Pancreas (tissue), 10 donors: ENCODE measurements at regions not wholly inside any gene's neighbourhood (a gene's known extent, or its start where the extent isn't known, plus 50 kb on each side); places are given as distances from the start of the nearest gene placed in this dataset.
A peak's percentile ranks its signal among the peaks of the same experiment; 100 is the strongest.

ENCODE experiments used
- ATAC-seq, 4 donors: fragments of 200-7000 bp; cut with Tn5 transposase; one replicate each; pipeline versions ENCODE4 v1.8.0 to v1.9.1; 2020; ENCODE audit warnings: mild to moderate bottlenecking in 4 of 4, moderate library complexity in 4 of 4
- DNase-seq, 6 donors: peaks; one replicate each; pipeline ENCODE4 v3.0.0-alpha.2; 2020
- FAIRE-seq: peaks from 2 replicates; lab custom pipeline; 2012; peaks lifted over from hg19 to GRCh38; lab: Jason Lieb, UNC
- H3K27ac ChIP-seq, 4 donors: fragments of 200-600 bp; sonication (generic); 1 replicate in 3 of 4; 2 replicates in 1 of 4; pipeline versions ENCODE4 v1.5.0 to v1.8.0; 2020
- H3K27me3 ChIP-seq, 4 donors: fragments of 200-600 bp; one replicate each; pipeline ENCODE4 v1.8.0; 2021
- H3K36me3 ChIP-seq, 3 donors: fragments of 200-600 bp; sonication (generic) in 1 of 3; one replicate each; pipeline versions ENCODE4 v1.5.0 to v1.8.0; 2020 to 2021
- H3K4me1 ChIP-seq, 3 donors: fragments of 200-600 bp; one replicate each; pipeline ENCODE4 v1.8.0; 2021
- H3K4me3 ChIP-seq, 4 donors: fragments of 200-600 bp; sonication (generic) in 2 of 4; one replicate each; pipeline versions ENCODE4 v1.5.0 to v1.8.0; 2020 to 2021
- H3K9me3 ChIP-seq, 4 donors: fragments of 200-600 bp; one replicate each; pipeline ENCODE4 v1.8.0; 2021
- WGBS, 2 donors: extraction: QIAGEN DNeasy Blood & Tissue Kit; methylation state at CpG; one replicate each; pipeline ENCODE4 v1.1.7; 2013; 5-methylcytosine and 5-hydroxymethylcytosine counted together
- intact Hi-C, 3 donors: fragments of 100-400 bp; cut with DNase I; formaldehyde crosslinking; loops; one replicate each; pipeline versions ENCODE4 v1.11.1 to v1.14.2; 2022
- TF ChIP-seq, protein P1 (sequence below), 4 donors: fragments of 200-600 bp; sonication (generic) in 3 of 4; IDR thresholded peaks; one replicate each; pipeline versions ENCODE4 v1.5.0 to v1.8.0; 2021; ENCODE audit warnings: antibody characterized with exemption in 4 of 4
- donor health status: healthy with polysubstance abuse.
- donor health status: DM: no; HTN: no; CAD: no; lungs with moderate emphysema.
- donor health status: DM: no; HTN: no; CAD: no.
- donor health status: control.
- donor health status: control.
- donor health status: Bipolar disorder and iron deficiency.
- donor health status: DM: yes; HTN: yes; CAD: no.
- donor health status: DM: no; HTN: no; CAD: no.
- donor health status: DM: no; HTN: no; CAD: no.
- donor health status: DM: yes; HTN: yes; CAD: no.

- H3K27me3 ChIP-seq: no peaks in the 10 kb centered on the region
- H3K36me3 ChIP-seq: no peaks in the 10 kb centered on the region
- peaks cover 0 to 5% (median 0%) of the 10 kb centered on the region in 3 donors for H3K4me1 ChIP-seq
- intact Hi-C loops: no loop called here
- ATAC-seq (no peak), DNase-seq (no peak), FAIRE-seq (peak; percentile 43)
- TF ChIP-seq, protein P1, sequence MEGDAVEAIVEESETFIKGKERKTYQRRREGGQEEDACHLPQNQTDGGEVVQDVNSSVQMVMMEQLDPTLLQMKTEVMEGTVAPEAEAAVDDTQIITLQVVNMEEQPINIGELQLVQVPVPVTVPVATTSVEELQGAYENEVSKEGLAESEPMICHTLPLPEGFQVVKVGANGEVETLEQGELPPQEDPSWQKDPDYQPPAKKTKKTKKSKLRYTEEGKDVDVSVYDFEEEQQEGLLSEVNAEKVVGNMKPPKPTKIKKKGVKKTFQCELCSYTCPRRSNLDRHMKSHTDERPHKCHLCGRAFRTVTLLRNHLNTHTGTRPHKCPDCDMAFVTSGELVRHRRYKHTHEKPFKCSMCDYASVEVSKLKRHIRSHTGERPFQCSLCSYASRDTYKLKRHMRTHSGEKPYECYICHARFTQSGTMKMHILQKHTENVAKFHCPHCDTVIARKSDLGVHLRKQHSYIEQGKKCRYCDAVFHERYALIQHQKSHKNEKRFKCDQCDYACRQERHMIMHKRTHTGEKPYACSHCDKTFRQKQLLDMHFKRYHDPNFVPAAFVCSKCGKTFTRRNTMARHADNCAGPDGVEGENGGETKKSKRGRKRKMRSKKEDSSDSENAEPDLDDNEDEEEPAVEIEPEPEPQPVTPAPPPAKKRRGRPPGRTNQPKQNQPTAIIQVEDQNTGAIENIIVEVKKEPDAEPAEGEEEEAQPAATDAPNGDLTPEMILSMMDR (IDR thresholded peaks at IDR 0.05): no peak
- no peak overlapping the region for H3K4me3 ChIP-seq
- no peaks in the 10 kb centered on the region for H3K9me3 ChIP-seq
- H3K27ac ChIP-seq: no peak overlapping the region
These were observed 170.6 kb downstream of the LTN1 start for GRCh38 chr21:28822123-28822399.

DNA sequence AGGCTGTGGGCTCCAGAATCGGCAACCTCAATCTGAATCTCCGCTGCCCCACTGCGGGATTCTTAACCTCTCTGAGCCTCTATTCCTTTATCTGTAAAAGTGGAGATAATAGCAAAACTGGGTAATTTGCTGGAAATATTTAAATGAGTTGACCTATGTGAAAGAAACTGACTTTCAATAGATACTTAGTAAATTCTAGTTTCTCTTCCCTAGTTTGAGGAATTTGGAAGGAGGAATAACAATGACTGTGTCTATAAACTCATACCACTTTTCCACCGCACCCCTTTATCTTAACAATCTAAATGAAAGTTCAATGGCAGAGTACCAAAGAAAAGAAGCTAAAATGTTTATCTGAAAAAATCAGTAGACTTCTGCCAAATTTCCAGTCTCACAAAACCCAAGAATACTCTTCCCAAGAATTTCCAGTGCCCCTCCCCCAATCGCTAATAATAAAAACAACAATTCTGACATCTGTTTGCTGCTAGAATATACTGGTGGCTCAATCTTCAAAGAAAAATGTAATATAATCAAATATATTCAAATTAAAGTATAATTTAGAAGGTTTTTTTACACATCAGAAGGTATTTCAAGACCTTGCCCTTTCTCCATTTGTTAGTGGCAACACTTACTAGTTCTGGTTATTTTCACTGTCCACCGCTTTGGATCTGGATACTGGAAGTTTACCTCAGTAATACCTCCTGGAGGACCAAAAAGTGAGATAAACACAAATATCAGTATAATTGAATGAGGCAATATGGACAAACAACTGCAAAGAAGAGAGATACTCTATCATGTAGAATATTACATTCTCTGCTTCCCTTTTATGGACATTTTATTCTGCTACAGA is 171.2 kb downstream of the LTN1 start:
- Histone ChIP-seq H3K4me1 (peaks cover 0 to 5% (median 0%) of the 10 kb centered on the region in 3 donors), H3K9me3 (no peaks in the 10 kb centered on the region), H3K4me3 (no peak overlapping the region), H3K27me3 (no peaks in the 10 kb centered on the region), H3K36me3 (no peaks in the 10 kb centered on the region), H3K27ac (no peak overlapping the region)
- FAIRE-seq (no peak), ATAC-seq (no peak), DNase-seq (no peak)
- WGBS, 2 donors: 84 to 86% methylated on average over 6 of the region's 6 CpGs
- TF ChIP-seq, protein P1 (IDR thresholded peaks at IDR 0.05): no peak
- intact Hi-C loops: no loop called here

GRCh38 chr21:28818663-28819278 is 173.9 kb downstream of the LTN1 start:
- Histone ChIP-seq H3K4me3 (no peak overlapping the region), H3K4me1 (peaks cover 0 to 5% (median 0%) of the 10 kb centered on the region in 3 donors), H3K27ac (no peak overlapping the region), H3K27me3 (no peaks in the 10 kb centered on the region), H3K36me3 (no peaks in the 10 kb centered on the region), H3K9me3 (no peaks in the 10 kb centered on the region)
- intact Hi-C loops: no loop called here
- FAIRE-seq: no peak
- ATAC-seq: no peak
- no peak for DNase-seq
- WGBS, 2 donors: 79 to 89% methylated on average over 4 of the region's 4 CpGs
- TF ChIP-seq, protein P1 (IDR thresholded peaks at IDR 0.05): no peak

DNA sequence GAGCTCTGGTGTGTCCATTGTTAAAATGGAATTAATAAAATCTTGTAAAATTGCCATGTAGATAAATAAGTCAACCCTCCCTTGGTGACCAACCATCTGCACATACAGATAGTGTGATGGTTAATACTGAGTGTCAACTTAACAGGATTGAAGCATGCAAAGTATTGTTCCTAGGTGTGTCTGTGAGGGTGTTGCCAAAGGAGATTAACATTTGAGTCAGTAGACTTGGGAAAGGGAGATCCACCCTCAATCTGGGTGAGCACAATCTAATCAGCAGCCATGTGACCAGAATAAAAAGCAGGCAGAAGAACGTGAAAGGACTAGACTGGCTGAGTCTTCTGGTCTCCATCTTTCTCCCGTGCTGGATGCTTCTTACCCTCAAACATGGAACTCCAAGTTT is 174.8 kb downstream of the LTN1 start:
- TF ChIP-seq, protein P1 (IDR thresholded peaks at IDR 0.05): no peak
- Histone ChIP-seq H3K27me3 (no peaks in the 10 kb centered on the region), H3K36me3 (no peaks in the 10 kb centered on the region), H3K4me1 (peaks cover 0 to 5% (median 0%) of the 10 kb centered on the region in 3 donors), H3K9me3 (no peaks in the 10 kb centered on the region), H3K27ac (no peak overlapping the region), H3K4me3 (no peak overlapping the region)
- FAIRE-seq: no peak
- no peak for DNase-seq
- 71 to 86% methylated on average over 2 of the region's 2 CpGs for WGBS, 2 donors
- intact Hi-C loops: no loop called here
- ATAC-seq: no peak

DNA sequence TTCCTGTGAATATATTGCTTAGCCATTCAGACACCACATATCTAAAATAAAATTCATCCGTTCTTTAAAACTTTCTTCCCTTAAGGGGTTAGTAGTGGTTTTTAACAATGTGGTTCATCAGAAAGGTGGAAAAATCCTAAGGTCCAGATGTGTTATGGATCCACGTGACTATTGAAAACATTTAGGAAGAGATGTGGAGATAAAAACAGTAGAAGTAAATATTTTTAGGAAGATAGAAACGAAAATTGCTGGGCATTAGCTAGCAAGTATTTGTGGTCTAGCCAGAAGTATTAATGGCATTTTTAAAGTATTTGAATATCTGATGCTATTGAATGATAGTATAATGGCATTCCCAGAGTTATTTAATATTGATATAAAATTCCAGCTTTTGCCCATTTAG is 180.8 kb downstream of the LTN1 start:
- Histone ChIP-seq H3K9me3 (no peaks in the 10 kb centered on the region), H3K27ac (no peak overlapping the region), H3K4me3 (no peak overlapping the region), H3K4me1 (no peaks in the 10 kb centered on the region), H3K27me3 (no peaks in the 10 kb centered on the region), H3K36me3 (no peaks in the 10 kb centered on the region)
- ATAC-seq: no peak
- 63 to 76% methylated on average over 3 of the region's 3 CpGs for WGBS, 2 donors
- intact Hi-C loops: no loop called here
- DNase-seq: no peak
- TF ChIP-seq, protein P1 (IDR thresholded peaks at IDR 0.05): no peak
- no peak for FAIRE-seq
